GM19395 (cell line): ENCODE measurements at regions not wholly inside any gene's neighbourhood (a gene's known extent, or its start where the extent isn't known, plus 50 kb on each side); places are given as distances from the start of the nearest gene placed in this dataset.

ENCODE experiments used
- ATAC-seq: cut with Tn5 transposase; IDR thresholded peaks from one replicate; pipeline ENCODE4 v1.9.1; 2021; ENCODE audit warnings: mild to moderate bottlenecking, moderate library complexity; ENCODE audit not compliant: unreplicated experiment

GRCh38 chr5:174877987-174878386 lies 153.6 kb downstream of the MSX2 start:
- ATAC-seq: no peak

GRCh38 chr5:174872271-174872670 lies 147.9 kb downstream of the MSX2 start:
- no peak for ATAC-seq

- ATAC-seq: no peak
Observed at GRCh38 chr5:174852143-174852542, 127.8 kb downstream of the MSX2 start.

- ATAC-seq: no peak
Observed at GRCh38 chr5:174850565-174851169, 126.3 kb downstream of the MSX2 start.

GRCh38 chr5:174849426-174849825 lies 125.0 kb downstream of the MSX2 start:
- no peak for ATAC-seq

- ATAC-seq: no peak
Observed at GRCh38 chr5:174844971-174845370, 120.6 kb downstream of the MSX2 start.

GRCh38 chr5:174843263-174844250 lies 119.2 kb downstream of the MSX2 start:
- no peak for ATAC-seq

- no peak for ATAC-seq
Observed at GRCh38 chr5:174840435-174840834, 116.1 kb downstream of the MSX2 start.

GRCh38 chr5:174839196-174839595 lies 114.8 kb downstream of the MSX2 start:
- ATAC-seq: no peak

- ATAC-seq: no peak
Observed at GRCh38 chr5:174837919-174838902, 113.8 kb downstream of the MSX2 start.

GRCh38 chr5:174834081-174834480 lies 109.7 kb downstream of the MSX2 start:
- no peak for ATAC-seq

- no peak for ATAC-seq
Observed at GRCh38 chr5:174832811-174833210, 108.4 kb downstream of the MSX2 start.

- ATAC-seq: no peak
Observed at GRCh38 chr5:174832025-174832424, 107.6 kb downstream of the MSX2 start.

GRCh38 chr5:174831031-174831660 lies 106.8 kb downstream of the MSX2 start:
- ATAC-seq: no peak

GRCh38 chr5:174829511-174829864 lies 105.1 kb downstream of the MSX2 start:
- ATAC-seq: no peak

GRCh38 chr5:174828804-174829510 lies 104.6 kb downstream of the MSX2 start:
- ATAC-seq: no peak

GRCh38 chr5:174827558-174827957 lies 103.2 kb downstream of the MSX2 start:
- no peak for ATAC-seq

- ATAC-seq: no peak
Observed at GRCh38 chr5:174825587-174825986, 101.2 kb downstream of the MSX2 start.

GRCh38 chr5:174818430-174818829 lies 94.0 kb downstream of the MSX2 start:
- no peak for ATAC-seq

- no peak for ATAC-seq
Observed at GRCh38 chr5:174817610-174818009, 93.2 kb downstream of the MSX2 start.
